GM12873 (cell line): ENCODE measurements at regions not wholly inside any gene's neighbourhood (a gene's known extent, or its start where the extent isn't known, plus 50 kb on each side); places are given as distances from the start of the nearest gene placed in this dataset.

Source experiments
- CTCF ChIP-seq: IDR thresholded peaks from 2 replicates; pipeline ENCODE4 v1.5.1; 2012; ENCODE audit warnings: low read depth, mild to moderate bottlenecking, moderate library complexity, low read length, control low read depth; ENCODE audit not compliant: insufficient read depth; ENCODE audit errors: missing control alignments

GRCh38 chr6:6881438-6882225 is 226.1 kb upstream of the RREB1 start:
- TF ChIP-seq CTCF: peak; percentile 25

DNA sequence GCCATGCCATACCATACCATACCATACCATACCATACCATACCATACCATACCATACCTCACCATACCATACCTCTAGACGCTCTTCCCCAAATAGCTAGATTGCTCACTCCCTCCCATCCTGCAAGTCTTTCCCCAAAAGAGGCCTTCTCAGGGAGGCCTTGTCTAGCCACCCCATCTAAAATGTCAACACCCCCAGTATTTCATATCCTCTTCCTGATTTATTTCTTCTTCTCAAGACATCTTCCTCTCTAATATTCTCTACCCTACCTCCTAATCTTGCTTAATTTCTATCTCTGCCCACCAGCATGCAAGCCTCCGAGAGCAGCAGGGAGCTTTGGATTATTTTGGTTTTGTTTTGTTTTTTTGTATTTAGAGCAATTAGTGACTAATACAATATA is 225.2 kb upstream of the RREB1 start:
- no peak for TF ChIP-seq CTCF

GRCh38 chr6:6883011-6883410 is 224.8 kb upstream of the RREB1 start:
- TF ChIP-seq CTCF: no peak

- no peak for TF ChIP-seq CTCF
Measured at GRCh38 chr6:6884193-6884627, 223.6 kb upstream of the RREB1 start.

DNA sequence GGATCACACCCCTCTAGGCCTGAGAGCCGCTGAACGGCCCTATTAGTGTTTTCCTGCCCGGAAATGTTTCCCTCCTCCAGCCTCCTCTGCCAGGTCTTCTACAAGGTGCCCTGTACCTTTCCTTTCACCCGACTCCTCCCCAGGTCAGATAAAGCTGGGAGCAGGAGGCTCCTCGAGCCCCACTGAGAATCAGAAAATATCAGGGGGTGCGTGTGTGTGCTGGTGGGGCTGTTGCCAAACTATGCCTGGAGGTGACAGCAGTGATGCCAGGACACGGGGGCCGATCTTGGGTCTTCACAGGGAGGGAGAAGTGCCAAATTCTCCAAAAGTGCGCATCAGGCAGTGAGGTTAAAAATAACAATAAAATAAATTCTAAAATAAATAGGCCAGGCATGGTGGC is 222.8 kb upstream of the RREB1 start:
- TF ChIP-seq CTCF: no peak

DNA sequence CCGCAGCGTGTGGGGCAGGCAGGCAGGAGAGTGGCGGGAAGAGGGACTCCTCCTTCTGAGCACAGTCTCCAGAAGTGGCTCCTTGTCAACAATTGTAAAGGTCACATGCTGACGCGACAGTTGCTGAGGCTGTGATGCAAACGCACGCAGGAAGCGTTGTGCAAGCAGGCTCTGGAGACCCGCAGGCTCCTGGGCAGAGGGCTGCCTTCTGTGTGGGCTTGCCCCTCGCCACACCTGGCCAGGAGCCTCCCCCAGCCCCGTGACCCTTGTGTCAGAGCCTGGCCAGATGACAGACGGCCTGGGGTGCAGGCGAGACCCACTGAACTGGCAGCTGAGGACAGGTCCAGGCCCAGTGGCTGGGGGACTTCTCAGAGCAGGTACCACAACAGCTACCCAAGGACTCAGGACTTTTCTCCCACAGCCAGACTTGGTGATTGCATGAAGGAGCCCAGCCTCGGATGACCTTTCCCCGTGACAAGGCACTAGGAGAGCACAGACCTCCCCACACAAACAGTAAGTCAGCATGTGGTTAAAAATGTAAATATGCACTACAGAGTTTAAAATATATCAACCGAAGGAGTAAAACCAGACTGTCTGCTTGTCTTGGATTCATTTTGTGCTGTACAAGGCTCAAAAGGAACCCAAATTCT is 222.1 kb upstream of the RREB1 start:
- no peak for TF ChIP-seq CTCF

DNA sequence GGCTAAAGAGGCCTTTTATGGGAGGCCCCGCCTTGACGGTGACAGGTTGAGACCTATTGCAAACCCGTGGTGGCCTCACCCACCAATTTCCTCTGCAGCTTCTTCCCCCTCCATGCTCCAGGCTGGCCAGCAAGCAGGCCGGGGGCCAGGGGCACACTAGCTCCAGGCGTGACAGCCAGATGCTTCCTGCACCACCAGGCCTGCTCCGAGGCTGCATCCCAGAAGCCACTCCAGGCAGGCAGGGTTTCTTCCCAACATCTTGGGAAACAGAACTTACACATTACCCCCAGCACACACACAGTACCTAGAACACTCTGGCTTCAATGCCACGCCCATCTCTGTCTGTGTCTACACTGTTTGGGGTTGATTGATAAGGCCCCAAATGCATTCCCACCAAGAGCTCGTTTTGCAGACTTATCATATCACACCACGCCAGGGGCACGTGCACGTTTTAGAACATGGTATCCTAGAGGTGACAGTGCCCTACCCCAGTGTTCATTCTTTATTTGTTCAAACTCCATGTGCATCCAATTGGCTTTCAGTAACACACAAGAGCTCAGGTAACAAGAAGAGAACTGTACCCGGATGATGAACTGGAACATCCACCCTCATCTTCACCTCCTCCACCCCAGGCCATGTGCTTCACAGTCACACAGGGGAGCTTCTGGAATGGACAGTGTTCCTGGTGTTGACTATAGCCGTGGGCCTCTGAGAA is 221.4 kb upstream of the RREB1 start:
- TF ChIP-seq CTCF: no peak
